Panc1 (cell line): ENCODE measurements at regions not wholly inside any gene's neighbourhood (a gene's known extent, or its start where the extent isn't known, plus 50 kb on each side); places are given as distances from the start of the nearest gene placed in this dataset.

Source experiments
- ATAC-seq: fragments of 200-7000 bp; cut with Tn5 transposase; 2 replicates; pipeline ENCODE4 v1.9.1; 2020; ENCODE audit warnings: mild to moderate bottlenecking, moderate library complexity
- BruUV-seq: library from RNA; stranded (reverse); fragments of 400-500 nt; replicated peaks from 2 replicates; lab custom pipeline; 2021; lab: Mats Ljungman, UMichigan
- CTCF ChIA-PET: fragments of 300-600 bp; sonication (Branson Sonifier 250); formaldehyde crosslinking; loops from one replicate; lab custom pipeline; 2022; ENCODE audit warnings: antibody characterized with exemption; lab: Charles Lee
- POLR2A ChIA-PET: fragments of 300-600 bp; sonication (Branson Sonifier 250); formaldehyde crosslinking; loops from one replicate; lab custom pipeline; 2022; ENCODE audit warnings: antibody characterized with exemption; lab: Charles Lee
- DNase-seq: peaks from one replicate; pipeline ENCODE4 v3.0.0-alpha.2; 2010; ENCODE audit warnings: low read depth, low spot score
- H3K27ac ChIP-seq: 2 replicates; pipeline ENCODE4 v1.5.1; 2011; ENCODE audit warnings: mild to moderate bottlenecking, low read length, inconsistent platforms
- H3K27me3 ChIP-seq: fragments of 200-500 bp; sonication (Bioruptor generic); 2 replicates; pipeline ENCODE4 v1.6.0; 2014; ENCODE audit warnings: low read length, inconsistent platforms; ENCODE audit not compliant: control insufficient read depth, insufficient read depth
- H3K36me3 ChIP-seq: fragments of 200-500 bp; sonication (Bioruptor generic); 2 replicates; pipeline ENCODE4 v1.5.1; 2014; ENCODE audit warnings: inconsistent platforms, mild to moderate bottlenecking, low read length, moderate library complexity; ENCODE audit not compliant: control insufficient read depth, insufficient read depth
- H3K4me1 ChIP-seq: 2 replicates; pipeline ENCODE4 v1.5.1; 2011; ENCODE audit warnings: inconsistent platforms, mild to moderate bottlenecking, low read length, moderate library complexity; ENCODE audit not compliant: control insufficient read depth, insufficient read depth
- H3K4me3 ChIP-seq, 2 experiments: 2 replicates each; pipeline ENCODE4 v1.5.1; 2011 to 2012; ENCODE audit warnings: low read depth in 2 of 2, low read length in 2 of 2, mild to moderate bottlenecking in 2 of 2, inconsistent platforms in 1 of 2, moderate library complexity in 1 of 2
- H3K9me3 ChIP-seq: fragments of 200-500 bp; sonication (Bioruptor generic); 2 replicates; pipeline ENCODE4 v1.5.1; 2014; ENCODE audit warnings: low read depth, mild to moderate bottlenecking, inconsistent platforms, low read length, moderate library complexity; ENCODE audit not compliant: control insufficient read depth, insufficient read depth
- POLR2AphosphoS5 ChIP-seq: IDR thresholded peaks from 2 replicates; pipeline ENCODE4 v1.6.1; 2012; ENCODE audit warnings: mild to moderate bottlenecking, low read depth, low read length, moderate library complexity
- REST ChIP-seq, 2 experiments: IDR thresholded peaks; 2 replicates each; pipeline ENCODE4 v1.6.1; 2011 to 2012; ENCODE audit warnings: low read depth in 2 of 2, control low read depth in 1 of 2, low read length in 1 of 2, mild to moderate bottlenecking in 1 of 2, moderate library complexity in 1 of 2; ENCODE audit not compliant: insufficient read depth in 1 of 2
- SIN3A ChIP-seq: IDR thresholded peaks from 2 replicates; pipeline ENCODE4 v1.6.1; 2012; ENCODE audit warnings: low read depth, mild to moderate bottlenecking, low read length, moderate library complexity, borderline replicate concordance; ENCODE audit not compliant: insufficient read depth
- TCF7L2 ChIP-seq: IDR thresholded peaks from 2 replicates; pipeline ENCODE4 v1.6.1; 2011; ENCODE audit warnings: mild to moderate bottlenecking, low read depth, low read length, inconsistent platforms
- in situ Hi-C: cut with HindIII; loops from 2 replicates; pipeline ENCODE4 v1.10.0; 2016; ENCODE audit warnings: low sequenced_read_pairs, low pct_unique_long_range_greater_than_20kb
- intact Hi-C: fragments of 100-400 bp; cut with micrococcal nuclease; formaldehyde crosslinking; loops from one replicate; pipeline ENCODE4 v1.10.0; 2022; ENCODE audit not compliant: unreplicated experiment
- TF ChIP-seq, protein P1 (sequence below): fragments of 450-650 bp; IDR thresholded peaks from 2 replicates; pipeline ENCODE4 v1.5.1; 2017; ENCODE audit warnings: mild to moderate bottlenecking

- H3K4me3 ChIP-seq, result no peak overlapping the region
- ChIA-PET CTCF (no interaction called here), POLR2A (no interaction called here)
- intact Hi-C loops, result no loop called here
- in situ Hi-C loops, result no loop called here
- H3K9me3 ChIP-seq, result no peaks in the 10 kb centered on the region
- H3K36me3 ChIP-seq, result no peaks in the 10 kb centered on the region
- no peak overlapping the region for H3K27ac ChIP-seq
- DNase-seq (no peak), ATAC-seq (no peak)
- BruUV-seq, result no TSS peak
- H3K4me1 ChIP-seq, result peaks cover 5% of the 10 kb centered on the region; the same call in 1 of the 2 replicates
- no peaks in the 10 kb centered on the region for H3K27me3 ChIP-seq
- no peak for TF ChIP-seq REST (IDR thresholded peaks at IDR 0.05; ENCODE audit: insufficient read depth in 1 of 2, low read depth in 2 of 2, low read length in 1 of 2)
- TF ChIP-seq, protein P1, sequence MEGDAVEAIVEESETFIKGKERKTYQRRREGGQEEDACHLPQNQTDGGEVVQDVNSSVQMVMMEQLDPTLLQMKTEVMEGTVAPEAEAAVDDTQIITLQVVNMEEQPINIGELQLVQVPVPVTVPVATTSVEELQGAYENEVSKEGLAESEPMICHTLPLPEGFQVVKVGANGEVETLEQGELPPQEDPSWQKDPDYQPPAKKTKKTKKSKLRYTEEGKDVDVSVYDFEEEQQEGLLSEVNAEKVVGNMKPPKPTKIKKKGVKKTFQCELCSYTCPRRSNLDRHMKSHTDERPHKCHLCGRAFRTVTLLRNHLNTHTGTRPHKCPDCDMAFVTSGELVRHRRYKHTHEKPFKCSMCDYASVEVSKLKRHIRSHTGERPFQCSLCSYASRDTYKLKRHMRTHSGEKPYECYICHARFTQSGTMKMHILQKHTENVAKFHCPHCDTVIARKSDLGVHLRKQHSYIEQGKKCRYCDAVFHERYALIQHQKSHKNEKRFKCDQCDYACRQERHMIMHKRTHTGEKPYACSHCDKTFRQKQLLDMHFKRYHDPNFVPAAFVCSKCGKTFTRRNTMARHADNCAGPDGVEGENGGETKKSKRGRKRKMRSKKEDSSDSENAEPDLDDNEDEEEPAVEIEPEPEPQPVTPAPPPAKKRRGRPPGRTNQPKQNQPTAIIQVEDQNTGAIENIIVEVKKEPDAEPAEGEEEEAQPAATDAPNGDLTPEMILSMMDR, result no peak
- TF ChIP-seq TCF7L2, result no peak
- TF ChIP-seq POLR2AphosphoS5, result no peak
- TF ChIP-seq SIN3A, result no peak
Observed at GRCh38 chr10:131731780-131732630, 168.8 kb upstream of the PPP2R2D start.

GRCh38 chr10:131732631-131733127 lies 168.1 kb upstream of the PPP2R2D start:
- Histone ChIP-seq H3K4me1 (peaks cover 5% of the 10 kb centered on the region; the same call in 1 of the 2 replicates), H3K4me3 (no peak overlapping the region), H3K27ac (no peak overlapping the region), H3K27me3 (no peaks in the 10 kb centered on the region), H3K9me3 (no peaks in the 10 kb centered on the region), H3K36me3 (no peaks in the 10 kb centered on the region)
- TF ChIP-seq TCF7L2 (no peak), POLR2AphosphoS5 (no peak), REST (IDR thresholded peaks at IDR 0.05; ENCODE audit: insufficient read depth in 1 of 2, low read depth in 2 of 2, low read length in 1 of 2) (no peak)
- TF ChIP-seq, protein P1, result no peak
- intact Hi-C loops, result no loop called here
- ATAC-seq (no peak), DNase-seq (no peak)
- in situ Hi-C loops, result no loop called here
- CTCF ChIA-PET, result no interaction called here
- no TSS peak for BruUV-seq
- POLR2A ChIA-PET, result no interaction called here
